Neural cell (in vitro differentiated cells): ENCODE measurements at regions not wholly inside any gene's neighbourhood (a gene's known extent, or its start where the extent isn't known, plus 50 kb on each side); places are given as distances from the start of the nearest gene placed in this dataset.
A peak's percentile ranks its signal among the peaks of the same experiment; 100 is the strongest.

Experiments
- H2AFZ ChIP-seq: fragments of 200-600, 300-800 bp; sonication (generic), shearing (Covaris generic); 2 replicates; pipeline ENCODE4 v1.6.0; 2014; ENCODE audit warnings: low read depth, mild to moderate bottlenecking, antibody characterized with exemption, low read length, moderate library complexity
- H3F3A ChIP-seq: fragments of 200-600 bp; shearing (Covaris generic); 2 replicates; pipeline ENCODE4 v1.6.1; 2016; ENCODE audit warnings: mild to moderate bottlenecking, moderate library complexity, mixed read lengths, antibody characterized with exemption, low read length; ENCODE audit not compliant: insufficient read depth, poor library complexity, severe bottlenecking
- H3K27ac ChIP-seq: fragments of 200-600, 300-800 bp; sonication (generic), shearing (Covaris generic); 2 replicates; pipeline ENCODE4 v1.5.1; 2014; ENCODE audit warnings: mild to moderate bottlenecking, low read length, moderate library complexity
- H3K27me3 ChIP-seq: fragments of 300-800, 200-600 bp; sonication (generic), shearing (Covaris generic); 2 replicates; pipeline ENCODE4 v1.6.0; 2014; ENCODE audit warnings: mild to moderate bottlenecking, low read depth, low read length, moderate library complexity; ENCODE audit not compliant: insufficient read depth
- H3K36me3 ChIP-seq: fragments of 300-800, 200-600 bp; sonication (generic), shearing (Covaris generic); 2 replicates; pipeline ENCODE4 v1.5.1; 2014; ENCODE audit warnings: mild to moderate bottlenecking, antibody characterized with exemption, low read length, moderate library complexity; ENCODE audit not compliant: insufficient read depth
- H3K4me2 ChIP-seq: fragments of 300-800, 200-600 bp; sonication (generic), shearing (Covaris generic); 2 replicates; pipeline ENCODE4 v1.6.0; 2014; ENCODE audit warnings: mild to moderate bottlenecking, low read length
- H3K4me3 ChIP-seq: fragments of 300-800, 200-600 bp; sonication (generic), shearing (Covaris generic); 2 replicates; pipeline ENCODE4 v1.5.1; 2014; ENCODE audit warnings: mild to moderate bottlenecking, low read length, moderate library complexity
- H3K79me2 ChIP-seq: fragments of 200-600 bp; shearing (Covaris generic); replicated peaks from 2 replicates; pipeline ENCODE4 v1.6.0; 2014; ENCODE audit warnings: mild to moderate bottlenecking, low read length, moderate library complexity; ENCODE audit not compliant: insufficient read depth
- H3K9ac ChIP-seq: fragments of 300-800, 200-600 bp; sonication (generic), shearing (Covaris generic); 2 replicates; pipeline ENCODE4 v1.6.1; 2016; ENCODE audit warnings: mild to moderate bottlenecking, low read length, mixed read lengths
- H3K9me2 ChIP-seq: fragments of 200-600 bp; shearing (Covaris generic); 2 replicates; pipeline ENCODE4 v1.6.1; 2016; ENCODE audit warnings: mild to moderate bottlenecking, low read length, mixed read lengths; ENCODE audit not compliant: insufficient read depth
- H3K9me3 ChIP-seq: fragments of 200-600, 300-800 bp; sonication (generic), shearing (Covaris generic); 2 replicates; pipeline ENCODE4 v1.6.1; 2016; ENCODE audit warnings: mild to moderate bottlenecking, mixed run types, low read length, moderate library complexity, mixed read lengths
- H4K20me1 ChIP-seq: fragments of 200-600 bp; shearing (Covaris generic); 2 replicates; pipeline ENCODE4 v1.6.1; 2016; ENCODE audit warnings: mild to moderate bottlenecking, mixed run types; ENCODE audit not compliant: insufficient read depth
- CTCF ChIP-seq: fragments of 450-650 bp; IDR thresholded peaks from 2 replicates; pipeline ENCODE4 v1.5.1; 2014; ENCODE audit warnings: antibody characterized with exemption, mild to moderate bottlenecking, moderate library complexity; ENCODE audit not compliant: poor library complexity, severe bottlenecking
- EP300 ChIP-seq: fragments of 450-650 bp; conservative IDR thresholded peaks from 2 replicates; pipeline ENCODE4 v1.6.1; 2014; ENCODE audit warnings: antibody characterized with exemption, mild to moderate bottlenecking, moderate library complexity; ENCODE audit not compliant: poor library complexity, severe bottlenecking
- EZH2 ChIP-seq: fragments of 200-600, 300-800 bp; shearing (Covaris generic), sonication (generic); IDR thresholded peaks from 2 replicates; pipeline ENCODE4 v1.6.1; 2014; ENCODE audit warnings: antibody characterized with exemption, low read length, borderline replicate concordance, mild to moderate bottlenecking; ENCODE audit not compliant: insufficient read depth, poor library complexity, severe bottlenecking
- MXI1 ChIP-seq: fragments of 450-650 bp; conservative IDR thresholded peaks from 2 replicates; pipeline ENCODE4 v1.6.1; 2014; ENCODE audit warnings: antibody characterized with exemption, mild to moderate bottlenecking; ENCODE audit not compliant: poor library complexity, severe bottlenecking
- POLR2AphosphoS5 ChIP-seq: IDR thresholded peaks from 2 replicates; pipeline ENCODE4 v1.6.1; 2012
- RAD21 ChIP-seq: fragments of 450-650 bp; conservative IDR thresholded peaks from 2 replicates; pipeline ENCODE4 v1.6.1; 2014; ENCODE audit warnings: antibody characterized with exemption, mild to moderate bottlenecking, moderate library complexity
- REST ChIP-seq: IDR thresholded peaks from 2 replicates; pipeline ENCODE4 v1.6.1; 2012; ENCODE audit warnings: borderline replicate concordance
- SMC3 ChIP-seq: fragments of 450-650 bp; conservative IDR thresholded peaks from 2 replicates; pipeline ENCODE4 v1.6.1; 2014; ENCODE audit warnings: antibody characterized with exemption, mild to moderate bottlenecking, moderate library complexity; ENCODE audit not compliant: poor library complexity
- TAF1 ChIP-seq: IDR thresholded peaks from 2 replicates; pipeline ENCODE4 v1.6.1; 2012; ENCODE audit warnings: low read depth

GRCh38 chr2:82538590-82539279 lies 1920.3 kb downstream of the SUCLG1 start:
- no peak overlapping the region for H3K27ac ChIP-seq
- no peaks in the 10 kb centered on the region for H3K36me3 ChIP-seq
- H4K20me1 ChIP-seq = no peaks in the 10 kb centered on the region
- TF ChIP-seq MXI1 = no peak
- no peak for TF ChIP-seq EP300
- TF ChIP-seq REST = no peak
- no peak for TF ChIP-seq RAD21
- no peak for TF ChIP-seq POLR2AphosphoS5
- no peak for TF ChIP-seq SMC3
- TF ChIP-seq CTCF = no peak
- no peak for TF ChIP-seq TAF1
- no peak for TF ChIP-seq EZH2
- H3K79me2 ChIP-seq = no peaks in the 10 kb centered on the region
- H3K9me2 ChIP-seq = no peaks in the 10 kb centered on the region
- no peaks in the 10 kb centered on the region for H3F3A ChIP-seq
- no peak overlapping the region for H2AFZ ChIP-seq
- peak overlapping the region; percentile 20 for H3K4me3 ChIP-seq
- no peaks in the 10 kb centered on the region for H3K9me3 ChIP-seq
- H3K9ac ChIP-seq = no peak overlapping the region
- H3K4me2 ChIP-seq = no peak overlapping the region
- H3K27me3 ChIP-seq = no peaks in the 10 kb centered on the region

- H3F3A ChIP-seq = no peaks in the 10 kb centered on the region
- TF ChIP-seq CTCF (no peak), SMC3 (no peak), TAF1 (no peak), REST (no peak), EZH2 (no peak), RAD21 (no peak), POLR2AphosphoS5 (no peak), MXI1 (no peak)
- no peaks in the 10 kb centered on the region for H3K79me2 ChIP-seq
- no peaks in the 10 kb centered on the region for H3K36me3 ChIP-seq
- H2AFZ ChIP-seq = no peak overlapping the region
- no peak overlapping the region for H3K4me3 ChIP-seq
- no peak overlapping the region for H3K9ac ChIP-seq
- H3K4me2 ChIP-seq = no peak overlapping the region
- H3K27ac ChIP-seq = no peak overlapping the region
- H3K9me2 ChIP-seq = no peaks in the 10 kb centered on the region
- no peaks in the 10 kb centered on the region for H4K20me1 ChIP-seq
- no peaks in the 10 kb centered on the region for H3K27me3 ChIP-seq
- H3K9me3 ChIP-seq = no peaks in the 10 kb centered on the region
These were observed 1930.8 kb downstream of the SUCLG1 start for GRCh38 chr2:82528288-82528687.
